ENCODE measurements at regions not wholly inside any gene's neighbourhood (a gene's known extent, or its start where the extent isn't known, plus 50 kb on each side); places are given as distances from the start of the nearest gene placed in this dataset.

DNA sequence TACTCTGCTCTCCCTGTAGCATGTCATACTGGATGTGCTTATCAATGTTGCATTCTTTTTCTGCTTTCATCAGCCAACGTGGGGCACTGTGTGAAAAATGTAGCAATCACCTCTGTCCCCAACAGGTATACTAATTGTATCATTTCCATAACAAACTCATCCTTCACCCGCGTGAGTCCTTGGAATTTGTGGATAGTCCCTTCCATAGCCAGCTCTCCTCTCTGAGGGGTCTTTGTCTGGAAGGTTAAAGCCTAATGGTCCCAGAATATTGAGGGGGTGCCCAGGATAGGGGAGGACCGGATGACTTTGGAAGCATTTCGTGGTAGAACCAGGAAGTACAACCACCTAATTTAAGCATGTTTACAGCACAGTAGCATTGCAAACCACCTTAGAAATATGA is 124.6 kb downstream of the FOXB1 start:
- no peak for TF ChIP-seq POLR2A (IDR thresholded peaks at IDR 0.05; ENCODE audit: low read depth, low read length)
- no peak for TF ChIP-seq TAF1 (IDR thresholded peaks at IDR 0.05; ENCODE audit: borderline replicate concordance, low read depth, low read length)
- no peak for TF ChIP-seq POLR2AphosphoS5 (IDR thresholded peaks at IDR 0.05; ENCODE audit: low read depth, low read length)
